Fibroblast of gingiva (primary cell): ENCODE measurements at regions not wholly inside any gene's neighbourhood (a gene's known extent, or its start where the extent isn't known, plus 50 kb on each side); places are given as distances from the start of the nearest gene placed in this dataset.

Experiments
- DNase-seq: peaks from one replicate; pipeline ENCODE4 v3.0.0-alpha.2; 2011; ENCODE audit warnings: low read depth

GRCh38 chr15:81774309-81774708, 271.5 kb downstream of the MEX3B start:
- no peak for DNase-seq

GRCh38 chr15:81768773-81769172, 277.0 kb downstream of the MEX3B start:
- DNase-seq: no peak

- DNase-seq: no peak
These were observed 278.9 kb downstream of the MEX3B start for GRCh38 chr15:81766829-81767475.

GRCh38 chr15:81765816-81766215, 280.0 kb downstream of the MEX3B start:
- DNase-seq: no peak

GRCh38 chr15:81763304-81763703, 282.5 kb downstream of the MEX3B start:
- no peak for DNase-seq

GRCh38 chr15:81760686-81761085, 285.1 kb downstream of the MEX3B start:
- DNase-seq: no peak

GRCh38 chr15:81758818-81759284, 287.0 kb downstream of the MEX3B start:
- no peak for DNase-seq

GRCh38 chr15:81755626-81756025, 290.2 kb downstream of the MEX3B start:
- DNase-seq: no peak

- no peak for DNase-seq
These were observed 291.7 kb downstream of the MEX3B start for GRCh38 chr15:81754078-81754477.

- DNase-seq: no peak
These were observed 292.8 kb downstream of the MEX3B start for GRCh38 chr15:81752974-81753373.

GRCh38 chr15:81752546-81752942, 293.3 kb downstream of the MEX3B start:
- peak; percentile 18 for DNase-seq

- no peak for DNase-seq
These were observed 293.8 kb downstream of the MEX3B start for GRCh38 chr15:81751816-81752545.

GRCh38 chr15:81751256-81751655, 294.6 kb downstream of the MEX3B start:
- no peak for DNase-seq

- no peak for DNase-seq
These were observed 296.0 kb downstream of the MEX3B start for GRCh38 chr15:81749716-81750375.

GRCh38 chr15:81747482-81747881, 298.3 kb downstream of the MEX3B start:
- no peak for DNase-seq

GRCh38 chr15:81747026-81747425, 298.8 kb downstream of the MEX3B start:
- no peak for DNase-seq

- DNase-seq: no peak
These were observed 301.5 kb downstream of the MEX3B start for GRCh38 chr15:81744364-81744763.

- no peak for DNase-seq
These were observed 305.4 kb downstream of the MEX3B start for GRCh38 chr15:81740416-81740815.

GRCh38 chr15:81729340-81729739, 316.5 kb downstream of the MEX3B start:
- DNase-seq: no peak

- DNase-seq: no peak
These were observed 317.1 kb downstream of the MEX3B start for GRCh38 chr15:81728726-81729125.

- no peak for DNase-seq
These were observed 320.2 kb downstream of the MEX3B start for GRCh38 chr15:81725590-81725989.

- DNase-seq: no peak
These were observed 321.3 kb downstream of the MEX3B start for GRCh38 chr15:81724536-81724935.

- DNase-seq: no peak
These were observed 322.1 kb downstream of the MEX3B start for GRCh38 chr15:81723701-81724100.
